GM18519 (cell line): ENCODE measurements at regions not wholly inside any gene's neighbourhood (a gene's known extent, or its start where the extent isn't known, plus 50 kb on each side); places are given as distances from the start of the nearest gene placed in this dataset.
"Not testable (repeated sequence)": the region's sequence is repeated elsewhere in the genome, so short reads cannot be mapped to it uniquely, and the experiment has no call there.

Source experiments
- ATAC-seq: cut with Tn5 transposase; IDR thresholded peaks from one replicate; pipeline ENCODE4 v1.9.1; 2021; ENCODE audit warnings: mild to moderate bottlenecking, moderate library complexity; ENCODE audit not compliant: unreplicated experiment, low FRiP score

GRCh38 chr5:106417163-106417562 is 1253.6 kb downstream of the EFNA5 start:
- ATAC-seq: no peak

GRCh38 chr5:106415541-106415940 is 1255.2 kb downstream of the EFNA5 start:
- no peak for ATAC-seq

GRCh38 chr5:106414342-106414741 is 1256.4 kb downstream of the EFNA5 start:
- no peak for ATAC-seq

GRCh38 chr5:106412606-106413005 is 1258.1 kb downstream of the EFNA5 start:
- ATAC-seq: no peak

GRCh38 chr5:106408570-106408969 is 1262.2 kb downstream of the EFNA5 start:
- ATAC-seq: no peak

GRCh38 chr5:106408141-106408540 is 1262.6 kb downstream of the EFNA5 start:
- no peak for ATAC-seq

GRCh38 chr5:106401561-106401960 is 1269.2 kb downstream of the EFNA5 start:
- ATAC-seq: no peak

GRCh38 chr5:106399391-106399790 is 1271.3 kb downstream of the EFNA5 start:
- ATAC-seq: no peak

- ATAC-seq: no peak
Observed at GRCh38 chr5:106397700-106398099, 1273.0 kb downstream of the EFNA5 start.

GRCh38 chr5:106393276-106393675 is 1277.5 kb downstream of the EFNA5 start:
- no peak for ATAC-seq

- no peak for ATAC-seq
Observed at GRCh38 chr5:106392766-106393165, 1278.0 kb downstream of the EFNA5 start.

GRCh38 chr5:106387767-106388166 is 1283.0 kb downstream of the EFNA5 start:
- ATAC-seq: not testable (repeated sequence)

GRCh38 chr5:106386287-106386686 is 1284.5 kb downstream of the EFNA5 start:
- ATAC-seq: no peak

- no peak for ATAC-seq
Observed at GRCh38 chr5:106380736-106381135, 1290.0 kb downstream of the EFNA5 start.

- ATAC-seq: no peak
Observed at GRCh38 chr5:106376522-106376921, 1294.2 kb downstream of the EFNA5 start.

- no peak for ATAC-seq
Observed at GRCh38 chr5:106374956-106375355, 1295.8 kb downstream of the EFNA5 start.

- no peak for ATAC-seq
Observed at GRCh38 chr5:106368021-106368420, 1302.7 kb downstream of the EFNA5 start.

GRCh38 chr5:106367281-106367680 is 1303.5 kb downstream of the EFNA5 start:
- no peak for ATAC-seq

GRCh38 chr5:106363578-106363977 is 1307.2 kb downstream of the EFNA5 start:
- ATAC-seq: no peak

GRCh38 chr5:106361905-106362304 is 1308.8 kb downstream of the EFNA5 start:
- no peak for ATAC-seq

- ATAC-seq: no peak
Observed at GRCh38 chr5:106331415-106331814, 1339.3 kb downstream of the EFNA5 start.

GRCh38 chr5:106324356-106324755 is 1346.4 kb downstream of the EFNA5 start:
- no peak for ATAC-seq

GRCh38 chr5:106321242-106321641 is 1349.5 kb downstream of the EFNA5 start:
- no peak for ATAC-seq
